HepG2 (cell line): ENCODE measurements at regions not wholly inside any gene's neighbourhood (a gene's known extent, or its start where the extent isn't known, plus 50 kb on each side); places are given as distances from the start of the nearest gene placed in this dataset.

Source experiments
- ETV5 ChIP-seq: IDR thresholded peaks from 2 replicates; pipeline ENCODE4 v1.6.1; 2018; ENCODE audit warnings: missing biosample characterization, missing genetic modification reagents, inconsistent platforms, borderline replicate concordance
- FOXA3 ChIP-seq: IDR thresholded peaks from 2 replicates; pipeline ENCODE4 v1.6.1; 2016; ENCODE audit warnings: missing genetic modification reagents, missing compliant biosample characterization
- HNF1A ChIP-seq, 2 experiments: sonication (generic) in 1 of 2; formaldehyde crosslinking in 1 of 2; IDR thresholded peaks; 2 replicates each; pipeline versions ENCODE4 v1.4.0 to v1.6.1; 2016 to 2020; ENCODE audit warnings: borderline replicate concordance in 1 of 2, low read depth in 1 of 2, mild to moderate bottlenecking in 1 of 2, missing genetic modification reagents in 1 of 2
- MBD4 ChIP-seq: IDR thresholded peaks from 2 replicates; pipeline ENCODE4 v1.6.1; 2012; ENCODE audit warnings: low read length, inconsistent platforms, borderline replicate concordance
- ZBTB10 ChIP-seq: sonication (generic); formaldehyde crosslinking; IDR thresholded peaks from 2 replicates; pipeline ENCODE4 v1.4.0; 2020; ENCODE audit warnings: missing genetic modification reagents, borderline replicate concordance
- ZNF432 ChIP-seq: sonication (generic); formaldehyde crosslinking; IDR thresholded peaks from 2 replicates; pipeline ENCODE4 v1.5.0; 2020; ENCODE audit warnings: missing genetic modification reagents, mild to moderate bottlenecking, borderline replicate concordance
- ZNF556 ChIP-seq: sonication (generic); formaldehyde crosslinking; IDR thresholded peaks from 2 replicates; pipeline ENCODE4 v1.4.0; 2020; ENCODE audit warnings: mild to moderate bottlenecking, missing genetic modification reagents, borderline replicate concordance
- ZSCAN22 ChIP-seq: sonication (generic); formaldehyde crosslinking; IDR thresholded peaks from 2 replicates; pipeline ENCODE4 v1.4.0; 2020; ENCODE audit warnings: mild to moderate bottlenecking, missing genetic modification reagents

GRCh38 chr6:18579869-18580268, 192.7 kb downstream of the RNF144B start (continued):
- no peak for TF ChIP-seq HNF1A (IDR thresholded peaks at IDR 0.05; ENCODE audit: low read depth)
- TF ChIP-seq HNF1A (CRISPR knock-in tag; IDR thresholded peaks at IDR 0.05; ENCODE audit: borderline replicate concordance) = no peak
- TF ChIP-seq ZNF432 = no peak
- no peak for TF ChIP-seq ZNF556 (CRISPR knock-in tag)
- no peak for TF ChIP-seq ZBTB10
- no peak for TF ChIP-seq ZSCAN22 (CRISPR knock-in tag)
- no peak for TF ChIP-seq ETV5 (CRISPR knock-in tag)
- TF ChIP-seq FOXA3 (CRISPR knock-in tag) = no peak
- TF ChIP-seq MBD4 = no peak
